Neural cell (in vitro differentiated cells): ENCODE measurements at regions not wholly inside any gene's neighbourhood (a gene's known extent, or its start where the extent isn't known, plus 50 kb on each side); places are given as distances from the start of the nearest gene placed in this dataset.

Experiments used
- H2AFZ ChIP-seq: fragments of 200-600, 300-800 bp; sonication (generic), shearing (Covaris generic); 2 replicates; pipeline ENCODE4 v1.6.0; 2014; ENCODE audit warnings: low read depth, mild to moderate bottlenecking, antibody characterized with exemption, low read length, moderate library complexity
- H3F3A ChIP-seq: fragments of 200-600 bp; shearing (Covaris generic); 2 replicates; pipeline ENCODE4 v1.6.1; 2016; ENCODE audit warnings: mild to moderate bottlenecking, moderate library complexity, mixed read lengths, antibody characterized with exemption, low read length; ENCODE audit not compliant: insufficient read depth, poor library complexity, severe bottlenecking
- H3K27ac ChIP-seq: fragments of 200-600, 300-800 bp; sonication (generic), shearing (Covaris generic); 2 replicates; pipeline ENCODE4 v1.5.1; 2014; ENCODE audit warnings: mild to moderate bottlenecking, low read length, moderate library complexity
- H3K27me3 ChIP-seq: fragments of 300-800, 200-600 bp; sonication (generic), shearing (Covaris generic); 2 replicates; pipeline ENCODE4 v1.6.0; 2014; ENCODE audit warnings: mild to moderate bottlenecking, low read depth, low read length, moderate library complexity; ENCODE audit not compliant: insufficient read depth
- H3K36me3 ChIP-seq: fragments of 300-800, 200-600 bp; sonication (generic), shearing (Covaris generic); 2 replicates; pipeline ENCODE4 v1.5.1; 2014; ENCODE audit warnings: mild to moderate bottlenecking, antibody characterized with exemption, low read length, moderate library complexity; ENCODE audit not compliant: insufficient read depth
- H3K4me2 ChIP-seq: fragments of 300-800, 200-600 bp; sonication (generic), shearing (Covaris generic); 2 replicates; pipeline ENCODE4 v1.6.0; 2014; ENCODE audit warnings: mild to moderate bottlenecking, low read length
- H3K4me3 ChIP-seq: fragments of 300-800, 200-600 bp; sonication (generic), shearing (Covaris generic); 2 replicates; pipeline ENCODE4 v1.5.1; 2014; ENCODE audit warnings: mild to moderate bottlenecking, low read length, moderate library complexity
- H3K79me2 ChIP-seq: fragments of 200-600 bp; shearing (Covaris generic); replicated peaks from 2 replicates; pipeline ENCODE4 v1.6.0; 2014; ENCODE audit warnings: mild to moderate bottlenecking, low read length, moderate library complexity; ENCODE audit not compliant: insufficient read depth
- H3K9ac ChIP-seq: fragments of 300-800, 200-600 bp; sonication (generic), shearing (Covaris generic); 2 replicates; pipeline ENCODE4 v1.6.1; 2016; ENCODE audit warnings: mild to moderate bottlenecking, low read length, mixed read lengths
- H3K9me2 ChIP-seq: fragments of 200-600 bp; shearing (Covaris generic); 2 replicates; pipeline ENCODE4 v1.6.1; 2016; ENCODE audit warnings: mild to moderate bottlenecking, low read length, mixed read lengths; ENCODE audit not compliant: insufficient read depth
- H3K9me3 ChIP-seq: fragments of 200-600, 300-800 bp; sonication (generic), shearing (Covaris generic); 2 replicates; pipeline ENCODE4 v1.6.1; 2016; ENCODE audit warnings: mild to moderate bottlenecking, mixed run types, low read length, moderate library complexity, mixed read lengths
- H4K20me1 ChIP-seq: fragments of 200-600 bp; shearing (Covaris generic); 2 replicates; pipeline ENCODE4 v1.6.1; 2016; ENCODE audit warnings: mild to moderate bottlenecking, mixed run types; ENCODE audit not compliant: insufficient read depth
- EP300 ChIP-seq: fragments of 450-650 bp; conservative IDR thresholded peaks from 2 replicates; pipeline ENCODE4 v1.6.1; 2014; ENCODE audit warnings: antibody characterized with exemption, mild to moderate bottlenecking, moderate library complexity; ENCODE audit not compliant: poor library complexity, severe bottlenecking
- EZH2 ChIP-seq: fragments of 200-600, 300-800 bp; shearing (Covaris generic), sonication (generic); IDR thresholded peaks from 2 replicates; pipeline ENCODE4 v1.6.1; 2014; ENCODE audit warnings: antibody characterized with exemption, low read length, borderline replicate concordance, mild to moderate bottlenecking; ENCODE audit not compliant: insufficient read depth, poor library complexity, severe bottlenecking
- MXI1 ChIP-seq: fragments of 450-650 bp; conservative IDR thresholded peaks from 2 replicates; pipeline ENCODE4 v1.6.1; 2014; ENCODE audit warnings: antibody characterized with exemption, mild to moderate bottlenecking; ENCODE audit not compliant: poor library complexity, severe bottlenecking
- POLR2AphosphoS5 ChIP-seq: IDR thresholded peaks from 2 replicates; pipeline ENCODE4 v1.6.1; 2012
- RAD21 ChIP-seq: fragments of 450-650 bp; conservative IDR thresholded peaks from 2 replicates; pipeline ENCODE4 v1.6.1; 2014; ENCODE audit warnings: antibody characterized with exemption, mild to moderate bottlenecking, moderate library complexity
- SMC3 ChIP-seq: fragments of 450-650 bp; conservative IDR thresholded peaks from 2 replicates; pipeline ENCODE4 v1.6.1; 2014; ENCODE audit warnings: antibody characterized with exemption, mild to moderate bottlenecking, moderate library complexity; ENCODE audit not compliant: poor library complexity
- TAF1 ChIP-seq: IDR thresholded peaks from 2 replicates; pipeline ENCODE4 v1.6.1; 2012; ENCODE audit warnings: low read depth
- TF ChIP-seq, protein P1 (sequence below): fragments of 450-650 bp; IDR thresholded peaks from 2 replicates; pipeline ENCODE4 v1.5.1; 2014; ENCODE audit warnings: antibody characterized with exemption, mild to moderate bottlenecking, moderate library complexity; ENCODE audit not compliant: poor library complexity, severe bottlenecking
- TF ChIP-seq, protein P2 (sequence below): IDR thresholded peaks from 2 replicates; pipeline ENCODE4 v1.6.1; 2012; ENCODE audit warnings: borderline replicate concordance

DNA sequence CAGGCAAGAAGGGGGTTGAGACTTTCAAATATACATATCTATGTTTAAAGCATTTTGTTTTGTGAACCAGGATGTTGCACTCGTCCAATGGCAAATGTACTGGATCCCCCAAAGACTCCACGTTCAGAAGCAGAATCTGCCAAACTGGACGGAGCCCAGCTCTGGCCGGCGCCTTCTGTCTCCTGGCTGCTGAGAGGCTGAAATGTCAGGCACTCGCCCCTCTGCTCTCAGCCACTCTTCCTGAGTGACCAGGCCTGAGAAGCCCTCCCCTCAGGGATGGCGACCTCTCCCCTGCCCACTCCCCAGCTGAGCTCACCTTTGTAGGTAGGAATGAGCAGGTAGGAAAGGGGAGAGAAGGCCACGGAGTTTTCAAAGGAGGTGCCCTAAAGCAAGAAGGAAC, 187.5 kb upstream of the FOXF1 start (continued):
- TF ChIP-seq MXI1 (no peak), RAD21 (no peak)

DNA sequence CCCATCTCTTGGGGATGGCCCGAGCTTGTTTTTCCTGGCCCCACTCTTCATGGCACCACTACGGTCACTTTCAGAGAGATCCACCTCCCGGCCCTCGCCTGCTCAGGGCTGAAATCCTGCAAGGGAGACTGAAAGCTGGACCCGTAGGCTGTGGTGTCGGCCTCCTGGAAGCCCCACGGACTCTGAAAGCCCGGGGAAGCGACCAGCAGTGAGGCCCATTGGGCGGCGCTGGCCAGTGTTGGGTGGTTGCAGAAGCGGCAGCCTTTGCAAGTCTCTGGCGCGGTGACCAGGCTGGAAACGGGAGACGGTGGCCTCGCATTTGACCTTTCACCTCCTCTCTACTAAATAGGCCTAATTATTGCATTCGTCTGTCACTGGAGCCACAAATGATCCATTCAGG, 186.0 kb upstream of the FOXF1 start:
- TF ChIP-seq EP300 (no peak), MXI1 (no peak), SMC3 (no peak), POLR2AphosphoS5 (no peak)
- TF ChIP-seq, protein P1, sequence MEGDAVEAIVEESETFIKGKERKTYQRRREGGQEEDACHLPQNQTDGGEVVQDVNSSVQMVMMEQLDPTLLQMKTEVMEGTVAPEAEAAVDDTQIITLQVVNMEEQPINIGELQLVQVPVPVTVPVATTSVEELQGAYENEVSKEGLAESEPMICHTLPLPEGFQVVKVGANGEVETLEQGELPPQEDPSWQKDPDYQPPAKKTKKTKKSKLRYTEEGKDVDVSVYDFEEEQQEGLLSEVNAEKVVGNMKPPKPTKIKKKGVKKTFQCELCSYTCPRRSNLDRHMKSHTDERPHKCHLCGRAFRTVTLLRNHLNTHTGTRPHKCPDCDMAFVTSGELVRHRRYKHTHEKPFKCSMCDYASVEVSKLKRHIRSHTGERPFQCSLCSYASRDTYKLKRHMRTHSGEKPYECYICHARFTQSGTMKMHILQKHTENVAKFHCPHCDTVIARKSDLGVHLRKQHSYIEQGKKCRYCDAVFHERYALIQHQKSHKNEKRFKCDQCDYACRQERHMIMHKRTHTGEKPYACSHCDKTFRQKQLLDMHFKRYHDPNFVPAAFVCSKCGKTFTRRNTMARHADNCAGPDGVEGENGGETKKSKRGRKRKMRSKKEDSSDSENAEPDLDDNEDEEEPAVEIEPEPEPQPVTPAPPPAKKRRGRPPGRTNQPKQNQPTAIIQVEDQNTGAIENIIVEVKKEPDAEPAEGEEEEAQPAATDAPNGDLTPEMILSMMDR = no peak
- H4K20me1 ChIP-seq = no peaks in the 10 kb centered on the region
- H3K27ac ChIP-seq = no peak overlapping the region
- no peaks in the 10 kb centered on the region for H3F3A ChIP-seq
- H3K4me3 ChIP-seq = no peak overlapping the region
- H3K9me2 ChIP-seq = no peaks in the 10 kb centered on the region
- H3K36me3 ChIP-seq = no peaks in the 10 kb centered on the region
- H3K9me3 ChIP-seq = no peaks in the 10 kb centered on the region
- no peaks in the 10 kb centered on the region for H3K79me2 ChIP-seq
- no peak overlapping the region for H3K4me2 ChIP-seq
- H3K27me3 ChIP-seq = no peaks in the 10 kb centered on the region
- no peak overlapping the region for H3K9ac ChIP-seq
- H2AFZ ChIP-seq = no peak overlapping the region

DNA sequence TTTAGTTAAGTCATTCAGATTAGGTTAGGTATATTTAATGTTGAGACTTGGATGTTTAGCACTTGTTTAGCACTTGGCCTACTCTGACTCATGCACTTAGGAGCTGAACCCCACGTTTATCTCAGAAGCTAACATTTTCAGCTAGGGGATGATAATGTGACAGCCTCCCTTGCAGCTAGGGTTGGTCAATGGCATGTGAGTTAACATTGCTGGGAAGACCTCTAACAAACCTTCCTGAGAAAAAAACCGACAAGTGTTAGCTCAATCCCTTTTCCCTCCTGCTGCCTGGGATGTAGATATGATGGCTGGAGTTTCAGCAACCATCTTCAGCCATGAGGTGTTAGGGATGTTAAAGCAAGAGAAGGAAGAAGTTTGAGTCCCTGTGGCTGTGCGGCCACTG, 185.0 kb upstream of the FOXF1 start:
- H3K4me2 ChIP-seq = no peak overlapping the region
- no peak overlapping the region for H3K9ac ChIP-seq
- H4K20me1 ChIP-seq = no peaks in the 10 kb centered on the region
- H3K27me3 ChIP-seq = no peaks in the 10 kb centered on the region
- no peak overlapping the region for H2AFZ ChIP-seq
- H3K79me2 ChIP-seq = no peaks in the 10 kb centered on the region
- H3F3A ChIP-seq = no peaks in the 10 kb centered on the region
- H3K9me2 ChIP-seq = no peaks in the 10 kb centered on the region
- H3K36me3 ChIP-seq = no peaks in the 10 kb centered on the region
- H3K4me3 ChIP-seq = no peak overlapping the region
- TF ChIP-seq, protein P1 = no peak
- TF ChIP-seq TAF1 (no peak), POLR2AphosphoS5 (no peak), EP300 (no peak)
- H3K27ac ChIP-seq = no peak overlapping the region
- no peaks in the 10 kb centered on the region for H3K9me3 ChIP-seq

DNA sequence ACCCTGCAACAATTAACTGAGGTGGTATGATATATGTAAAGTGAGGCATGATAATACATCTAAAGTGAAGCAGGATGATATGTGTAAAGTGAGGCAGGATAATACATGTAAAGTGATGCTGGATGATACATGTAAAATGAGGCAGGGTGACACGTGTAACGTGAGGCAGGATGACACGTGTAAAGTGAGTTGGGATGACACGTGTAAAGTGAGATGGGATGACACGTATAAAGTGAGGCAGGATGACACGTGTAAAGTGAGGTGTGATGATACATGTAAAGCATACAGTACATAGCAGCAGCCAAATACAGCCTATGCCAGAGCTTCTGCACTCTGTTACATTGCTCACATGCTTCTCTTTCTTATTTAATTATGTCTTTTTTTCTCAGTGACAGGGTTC, 184.4 kb upstream of the FOXF1 start:
- no peak overlapping the region for H3K9ac ChIP-seq
- no peaks in the 10 kb centered on the region for H3K27me3 ChIP-seq
- H3K4me2 ChIP-seq = no peak overlapping the region
- H3F3A ChIP-seq = no peaks in the 10 kb centered on the region
- TF ChIP-seq RAD21 = no peak
- no peak for TF ChIP-seq SMC3
- TF ChIP-seq, protein P2, sequence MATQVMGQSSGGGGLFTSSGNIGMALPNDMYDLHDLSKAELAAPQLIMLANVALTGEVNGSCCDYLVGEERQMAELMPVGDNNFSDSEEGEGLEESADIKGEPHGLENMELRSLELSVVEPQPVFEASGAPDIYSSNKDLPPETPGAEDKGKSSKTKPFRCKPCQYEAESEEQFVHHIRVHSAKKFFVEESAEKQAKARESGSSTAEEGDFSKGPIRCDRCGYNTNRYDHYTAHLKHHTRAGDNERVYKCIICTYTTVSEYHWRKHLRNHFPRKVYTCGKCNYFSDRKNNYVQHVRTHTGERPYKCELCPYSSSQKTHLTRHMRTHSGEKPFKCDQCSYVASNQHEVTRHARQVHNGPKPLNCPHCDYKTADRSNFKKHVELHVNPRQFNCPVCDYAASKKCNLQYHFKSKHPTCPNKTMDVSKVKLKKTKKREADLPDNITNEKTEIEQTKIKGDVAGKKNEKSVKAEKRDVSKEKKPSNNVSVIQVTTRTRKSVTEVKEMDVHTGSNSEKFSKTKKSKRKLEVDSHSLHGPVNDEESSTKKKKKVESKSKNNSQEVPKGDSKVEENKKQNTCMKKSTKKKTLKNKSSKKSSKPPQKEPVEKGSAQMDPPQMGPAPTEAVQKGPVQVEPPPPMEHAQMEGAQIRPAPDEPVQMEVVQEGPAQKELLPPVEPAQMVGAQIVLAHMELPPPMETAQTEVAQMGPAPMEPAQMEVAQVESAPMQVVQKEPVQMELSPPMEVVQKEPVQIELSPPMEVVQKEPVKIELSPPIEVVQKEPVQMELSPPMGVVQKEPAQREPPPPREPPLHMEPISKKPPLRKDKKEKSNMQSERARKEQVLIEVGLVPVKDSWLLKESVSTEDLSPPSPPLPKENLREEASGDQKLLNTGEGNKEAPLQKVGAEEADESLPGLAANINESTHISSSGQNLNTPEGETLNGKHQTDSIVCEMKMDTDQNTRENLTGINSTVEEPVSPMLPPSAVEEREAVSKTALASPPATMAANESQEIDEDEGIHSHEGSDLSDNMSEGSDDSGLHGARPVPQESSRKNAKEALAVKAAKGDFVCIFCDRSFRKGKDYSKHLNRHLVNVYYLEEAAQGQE = no peak
- TF ChIP-seq EZH2 = no peak
- TF ChIP-seq POLR2AphosphoS5 = no peak
- TF ChIP-seq EP300 = no peak
- TF ChIP-seq, protein P1 = no peak
- no peaks in the 10 kb centered on the region for H3K36me3 ChIP-seq
- H3K79me2 ChIP-seq = no peaks in the 10 kb centered on the region
- no peaks in the 10 kb centered on the region for H3K9me3 ChIP-seq
- no peaks in the 10 kb centered on the region for H3K9me2 ChIP-seq
- no peak overlapping the region for H3K4me3 ChIP-seq
- no peak overlapping the region for H2AFZ ChIP-seq
- no peak overlapping the region for H3K27ac ChIP-seq
- H4K20me1 ChIP-seq = no peaks in the 10 kb centered on the region
